ENCODE measurements at regions not wholly inside any gene's neighbourhood (a gene's known extent, or its start where the extent isn't known, plus 50 kb on each side); places are given as distances from the start of the nearest gene placed in this dataset.
"Not testable (repeated sequence)": the region's sequence is repeated elsewhere in the genome, so short reads cannot be mapped to it uniquely, and the experiment has no call there.

GRCh38 chr4:34000356-34000755, 2244.0 kb downstream of the ARAP2 start:
- no peak overlapping the region for H3K4me3 ChIP-seq
- TF ChIP-seq CTCF (IDR thresholded peaks at IDR 0.05 in 4 of 5, conservative IDR thresholded peaks at IDR 0.05 in 1 of 5): no peak
- no peak for TF ChIP-seq POLR2A (IDR thresholded peaks at IDR 0.05)
- H3K4me1 ChIP-seq: no peaks in the 10 kb centered on the region
- H3K9me3 ChIP-seq: no peaks in the 10 kb centered on the region
- in situ Hi-C loops (cut with MboI; ENCODE audit: low sequenced_read_pairs in 4 of 4) (no loop called here), intact Hi-C loops (cut with DNase I; ENCODE audit: low total_unique reads) (no loop called here)
- no peaks in the 10 kb centered on the region for H3K36me3 ChIP-seq
- H3K27me3 ChIP-seq: no peaks in the 10 kb centered on the region
- no peak overlapping the region for H3K27ac ChIP-seq
- DNase-seq (no peak), ATAC-seq (no peak)

GRCh38 chr4:34006540-34006939, 2237.8 kb downstream of the ARAP2 start:
- H3K4me3 ChIP-seq; H3K27me3 ChIP-seq; DNase-seq; ATAC-seq; H3K4me1 ChIP-seq; H3K27ac ChIP-seq; in situ Hi-C loops (cut with MboI; ENCODE audit: low sequenced_read_pairs in 4 of 4); intact Hi-C loops (cut with DNase I; ENCODE audit: low total_unique reads); H3K9me3 ChIP-seq; H3K36me3 ChIP-seq: not testable (repeated sequence)

- no peaks in the 10 kb centered on the region for H3K4me1 ChIP-seq
- in situ Hi-C loops (cut with MboI; ENCODE audit: low sequenced_read_pairs in 4 of 4): no loop called here
- intact Hi-C loops (cut with DNase I; ENCODE audit: low total_unique reads): no loop called here
- TF ChIP-seq POLR2A (IDR thresholded peaks at IDR 0.05): no peak
- no peak for TF ChIP-seq CTCF (IDR thresholded peaks at IDR 0.05 in 4 of 5, conservative IDR thresholded peaks at IDR 0.05 in 1 of 5)
- no peak overlapping the region for H3K4me3 ChIP-seq
- DNase-seq: no peak
- H3K27me3 ChIP-seq: no peaks in the 10 kb centered on the region
- H3K9me3 ChIP-seq: no peaks in the 10 kb centered on the region
- H3K36me3 ChIP-seq: no peaks in the 10 kb centered on the region
- ATAC-seq: no peak
- H3K27ac ChIP-seq: no peak overlapping the region
These were observed 2234.4 kb downstream of the ARAP2 start for GRCh38 chr4:34009951-34010350.

- no peak for TF ChIP-seq CTCF (IDR thresholded peaks at IDR 0.05 in 4 of 5, conservative IDR thresholded peaks at IDR 0.05 in 1 of 5)
- no peak for TF ChIP-seq POLR2A (IDR thresholded peaks at IDR 0.05)
- H3K4me1 ChIP-seq: no peaks in the 10 kb centered on the region
- DNase-seq: no peak
- in situ Hi-C loops (cut with MboI; ENCODE audit: low sequenced_read_pairs in 4 of 4) (no loop called here), intact Hi-C loops (cut with DNase I; ENCODE audit: low total_unique reads) (no loop called here)
- no peaks in the 10 kb centered on the region for H3K27me3 ChIP-seq
- ATAC-seq: no peak
- H3K36me3 ChIP-seq: no peaks in the 10 kb centered on the region
- no peaks in the 10 kb centered on the region for H3K9me3 ChIP-seq
- no peak overlapping the region for H3K27ac ChIP-seq
- H3K4me3 ChIP-seq: no peak overlapping the region
These were observed 2233.4 kb downstream of the ARAP2 start for GRCh38 chr4:34010751-34011519.

GRCh38 chr4:34035225-34035624, 2209.1 kb downstream of the ARAP2 start:
- intact Hi-C loops (cut with DNase I; ENCODE audit: low total_unique reads): no loop called here
- Histone ChIP-seq H3K27ac (no peak overlapping the region), H3K36me3 (no peaks in the 10 kb centered on the region), H3K27me3 (no peaks in the 10 kb centered on the region), H3K4me1 (no peaks in the 10 kb centered on the region), H3K4me3 (no peak overlapping the region), H3K9me3 (no peaks in the 10 kb centered on the region)
- no peak for TF ChIP-seq POLR2A (IDR thresholded peaks at IDR 0.05)
- no peak for TF ChIP-seq CTCF (IDR thresholded peaks at IDR 0.05 in 4 of 5, conservative IDR thresholded peaks at IDR 0.05 in 1 of 5)
- ATAC-seq (no peak), DNase-seq (no peak)
- in situ Hi-C loops (cut with MboI; ENCODE audit: low sequenced_read_pairs in 4 of 4): no loop called here
